SK-N-SH (cell line): ENCODE measurements at regions not wholly inside any gene's neighbourhood (a gene's known extent, or its start where the extent isn't known, plus 50 kb on each side); places are given as distances from the start of the nearest gene placed in this dataset.

Experiments used
- CTCF ChIA-PET: fragments of 300-600, 350-600 bp; formaldehyde crosslinking; extraction: SDS; loops from one replicate; lab custom pipeline; 2021; lab: Yijun Ruan, JAX
- POLR2A ChIA-PET: fragments of 350-600 bp; sonication (Branson Sonifier 250); formaldehyde crosslinking; extraction: SDS; loops from one replicate; lab custom pipeline; 2020; ENCODE audit warnings: antibody characterized with exemption, inconsistent platforms; lab: Yijun Ruan, JAX
- DNase-seq: peaks from one replicate; pipeline ENCODE4 v3.0.0; 2012
- H2AFZ ChIP-seq: fragments of 200-600 bp; sonication (generic); 2 replicates; pipeline ENCODE4 v1.8.1; 2016; ENCODE audit warnings: antibody characterized with exemption, mild to moderate bottlenecking, low read depth
- H3F3A ChIP-seq: fragments of 200-600 bp; sonication (generic); replicated peaks from 2 replicates; pipeline ENCODE3; 2016; ENCODE audit warnings: antibody characterized with exemption, mild to moderate bottlenecking; ENCODE audit not compliant: insufficient read depth
- H3K27ac ChIP-seq, 2 experiments: fragments of 200-500 bp in 1 of 2; fragments of 200-600 bp in 1 of 2; sonication (Bioruptor generic) in 1 of 2; sonication (generic), shearing (Covaris generic) in 1 of 2; 2 replicates each; pipeline versions ENCODE4 v1.5.1 to v1.6.1; 2014 to 2016; ENCODE audit warnings: low read depth in 2 of 2, inconsistent platforms in 1 of 2, low read length in 1 of 2, mild to moderate bottlenecking in 1 of 2, mixed read lengths in 1 of 2
- H3K27me3 ChIP-seq: fragments of 200-600 bp; sonication (generic), shearing (Covaris generic); 2 replicates; pipeline ENCODE4 v1.6.1; 2016; ENCODE audit warnings: mixed run types; ENCODE audit not compliant: insufficient read depth
- H3K36me3 ChIP-seq, 2 experiments: fragments of 200-500 bp in 1 of 2; fragments of 200-600 bp in 1 of 2; sonication (Bioruptor generic) in 1 of 2; sonication (generic) in 1 of 2; replicated peaks in 1 of 2; 2 replicates each; pipeline versions ENCODE3 to v1.5.1; 2014 to 2016; ENCODE audit warnings: low read length in 1 of 2, mild to moderate bottlenecking in 1 of 2; ENCODE audit not compliant: insufficient read depth in 2 of 2, control insufficient read depth in 1 of 2
- H3K4me1 ChIP-seq, 2 experiments: fragments of 200-500 bp in 1 of 2; fragments of 200-600 bp in 1 of 2; sonication (Bioruptor generic) in 1 of 2; sonication (generic), shearing (Covaris generic) in 1 of 2; 2 replicates each; pipeline versions ENCODE4 v1.5.1 to v1.6.1; 2014 to 2016; ENCODE audit warnings: low read depth in 1 of 2, low read length in 1 of 2, mixed run types in 1 of 2; ENCODE audit not compliant: insufficient read depth in 2 of 2, control insufficient read depth in 1 of 2
- H3K4me2 ChIP-seq: fragments of 200-600 bp; sonication (generic), shearing (Covaris generic); 2 replicates; pipeline ENCODE4 v1.6.1; 2017; ENCODE audit warnings: mixed run types
- H3K4me3 ChIP-seq, 2 experiments: fragments of 200-500 bp in 1 of 2; fragments of 200-600 bp in 1 of 2; sonication (Bioruptor generic) in 1 of 2; sonication (generic), shearing (Covaris generic) in 1 of 2; 2 replicates each; pipeline versions ENCODE4 v1.5.1 to v1.8.1; 2014 to 2016; ENCODE audit warnings: low read depth in 2 of 2, inconsistent platforms in 1 of 2, low read length in 1 of 2, mild to moderate bottlenecking in 1 of 2, mixed read lengths in 1 of 2, moderate library complexity in 1 of 2
- H3K79me2 ChIP-seq: fragments of 200-600 bp; sonication (generic); 2 replicates; pipeline ENCODE4 v1.8.1; 2017; ENCODE audit warnings: mild to moderate bottlenecking; ENCODE audit not compliant: insufficient read depth
- H3K9ac ChIP-seq: fragments of 200-600 bp; sonication (generic); 2 replicates; pipeline ENCODE4 v1.6.1; 2017; ENCODE audit warnings: mixed run types
- H3K9me2 ChIP-seq: fragments of 200-600 bp; sonication (generic); 2 replicates; pipeline ENCODE4 v1.6.1; 2017; ENCODE audit warnings: mixed run types
- H3K9me3 ChIP-seq: fragments of 200-600 bp; sonication (generic); 2 replicates; pipeline ENCODE4 v1.6.1; 2017; ENCODE audit warnings: mixed run types, mild to moderate bottlenecking, moderate library complexity
- H4K20me1 ChIP-seq: fragments of 200-600 bp; sonication (generic); 2 replicates; pipeline ENCODE4 v1.6.1; 2017; ENCODE audit warnings: mild to moderate bottlenecking, mixed run types; ENCODE audit not compliant: insufficient read depth
- CTCF ChIP-seq: fragments of 200-600 bp; sonication (generic); IDR thresholded peaks from 2 replicates; pipeline ENCODE4 v1.6.1; 2017; ENCODE audit warnings: antibody characterized with exemption, mild to moderate bottlenecking, moderate library complexity
- ELF1 ChIP-seq: IDR thresholded peaks from 2 replicates; pipeline ENCODE4 v1.4.0; 2012
- EZH2phosphoT487 ChIP-seq: fragments of 200-600 bp; sonication (generic); IDR thresholded peaks from 2 replicates; pipeline ENCODE4 v1.6.1; 2017; ENCODE audit warnings: low read depth, mixed run types, mild to moderate bottlenecking, antibody characterized with exemption, moderate library complexity, borderline replicate concordance
- FOSL2 ChIP-seq: IDR thresholded peaks from 2 replicates; pipeline ENCODE4 v1.4.0; 2012; ENCODE audit warnings: low read depth, mild to moderate bottlenecking, moderate library complexity, borderline replicate concordance
- FOXJ3 ChIP-seq: sonication (generic); formaldehyde crosslinking; IDR thresholded peaks from 2 replicates; pipeline ENCODE4 v1.5.1; 2020; ENCODE audit warnings: mild to moderate bottlenecking, missing genetic modification reagents
- JUND ChIP-seq: IDR thresholded peaks from 2 replicates; pipeline ENCODE4 v1.4.0; 2012
- MAX ChIP-seq: IDR thresholded peaks from 2 replicates; pipeline ENCODE4 v1.4.0; 2012; ENCODE audit warnings: low read depth
- MXI1 ChIP-seq: IDR thresholded peaks from 2 replicates; pipeline ENCODE4 v1.6.1; 2012; ENCODE audit warnings: mild to moderate bottlenecking, low read depth, low read length, improper control_type of control experiment
- NFIC ChIP-seq: IDR thresholded peaks from 2 replicates; pipeline ENCODE4 v1.4.0; 2012; ENCODE audit warnings: borderline replicate concordance
- NRF1 ChIP-seq: IDR thresholded peaks from 2 replicates; pipeline ENCODE4 v1.6.1; 2012; ENCODE audit warnings: low read depth, mild to moderate bottlenecking, low read length
- PBX3 ChIP-seq: IDR thresholded peaks from 2 replicates; pipeline ENCODE4; 2012
- POLR2AphosphoS5 ChIP-seq: IDR thresholded peaks from 2 replicates; pipeline ENCODE4 v1.6.1; 2012; ENCODE audit warnings: low read depth, low read length
- RCOR1 ChIP-seq: fragments of 150-350 bp; IDR thresholded peaks from 2 replicates; pipeline ENCODE4 v1.6.1; 2017; ENCODE audit warnings: antibody characterized with exemption, low read length
- REST ChIP-seq: IDR thresholded peaks from 2 replicates; pipeline ENCODE4 v1.6.1; 2012; ENCODE audit warnings: mild to moderate bottlenecking, low read depth, low read length, moderate library complexity
- RXRA ChIP-seq: IDR thresholded peaks from 2 replicates; pipeline ENCODE4 v1.4.0; 2012; ENCODE audit warnings: low read depth, mild to moderate bottlenecking, borderline replicate concordance
- SIN3A ChIP-seq: IDR thresholded peaks from 2 replicates; pipeline ENCODE4 v1.6.1; 2012; ENCODE audit warnings: low read depth, mild to moderate bottlenecking, low read length, moderate library complexity, borderline replicate concordance
- SMC3 ChIP-seq: IDR thresholded peaks from 2 replicates; pipeline ENCODE4 v1.6.1; 2012; ENCODE audit warnings: low read depth, low read length, improper control_type of control experiment
- TCF12 ChIP-seq: IDR thresholded peaks from 2 replicates; pipeline ENCODE4 v1.4.0; 2012
- TEAD4 ChIP-seq: IDR thresholded peaks from 2 replicates; pipeline ENCODE4 v1.4.0; 2012; ENCODE audit warnings: mild to moderate bottlenecking, borderline replicate concordance; ENCODE audit not compliant: insufficient read depth
- ZBTB33 ChIP-seq: IDR thresholded peaks from 2 replicates; pipeline ENCODE4 v1.4.0; 2012; ENCODE audit warnings: low read depth, borderline replicate concordance
- WGBS: methylation state at CpG from one replicate; pipeline ENCODE4 v1.1.6; 2017; ENCODE audit warnings: low lambda C conversion rate; 5-methylcytosine and 5-hydroxymethylcytosine counted together

GRCh38 chr2:100677611-100678185 lies 114.9 kb downstream of the PDCL3 start:
- ChIA-PET POLR2A (no interaction called here), CTCF (no interaction called here)
- no peak overlapping the region for H3K4me3 ChIP-seq
- no peaks in the 10 kb centered on the region for H3K27me3 ChIP-seq
- H3K4me1 ChIP-seq, result no peaks in the 10 kb centered on the region
- H4K20me1 ChIP-seq, result no peaks in the 10 kb centered on the region
- H3K9me2 ChIP-seq, result no peaks in the 10 kb centered on the region
- H3K27ac ChIP-seq, result no peak overlapping the region
- DNase-seq, result no peak
- no peaks in the 10 kb centered on the region for H3K36me3 ChIP-seq
- no peak overlapping the region for H3K9ac ChIP-seq
- no peaks in the 10 kb centered on the region for H3K79me2 ChIP-seq
- no peak overlapping the region for H3K4me2 ChIP-seq
- 62% methylated on average over 11 of the region's 11 CpGs for WGBS
- H3K9me3 ChIP-seq, result no peaks in the 10 kb centered on the region
- H2AFZ ChIP-seq, result no peak overlapping the region
- TF ChIP-seq FOXJ3 (CRISPR knock-in tag), result no peak
- TF ChIP-seq POLR2AphosphoS5, result no peak
- no peak for TF ChIP-seq FOSL2
- TF ChIP-seq TEAD4, result no peak
- H3F3A ChIP-seq, result no peaks in the 10 kb centered on the region

- WGBS, result 84% methylated on average over 4 of the region's 10 CpGs
- ChIA-PET CTCF (no interaction called here), POLR2A (no interaction called here)
These were observed 116.4 kb downstream of the PDCL3 start for GRCh38 chr2:100679211-100679610.

More at GRCh38 chr2:100679211-100679610, 116.4 kb downstream of the PDCL3 start:
- Histone ChIP-seq H3K27me3 (no peaks in the 10 kb centered on the region), H3K9me2 (no peaks in the 10 kb centered on the region), H3K79me2 (no peaks in the 10 kb centered on the region), H3K27ac (no peak overlapping the region), H3K4me3 (no peak overlapping the region), H3K4me2 (no peak overlapping the region), H3F3A (no peaks in the 10 kb centered on the region), H4K20me1 (no peaks in the 10 kb centered on the region), H3K4me1 (no peaks in the 10 kb centered on the region), H2AFZ (no peak overlapping the region), H3K9ac (no peak overlapping the region), H3K9me3 (no peaks in the 10 kb centered on the region), H3K36me3 (no peaks in the 10 kb centered on the region)
- DNase-seq, result no peak
- TF ChIP-seq CTCF, result no peak
- no peak for TF ChIP-seq MAX
- no peak for TF ChIP-seq SIN3A
- no peak for TF ChIP-seq NFIC
- no peak for TF ChIP-seq RCOR1
- no peak for TF ChIP-seq FOSL2
- TF ChIP-seq EZH2phosphoT487, result no peak
- TF ChIP-seq PBX3, result no peak
- TF ChIP-seq TCF12, result no peak
- no peak for TF ChIP-seq MXI1
- TF ChIP-seq REST, result no peak
- no peak for TF ChIP-seq POLR2AphosphoS5
- no peak for TF ChIP-seq FOXJ3 (CRISPR knock-in tag)
- TF ChIP-seq ZBTB33, result no peak
- no peak for TF ChIP-seq RXRA
- TF ChIP-seq SMC3, result no peak
- no peak for TF ChIP-seq JUND
- no peak for TF ChIP-seq NRF1
- TF ChIP-seq ELF1, result no peak
